K562 (cell line): ENCODE measurements at regions not wholly inside any gene's neighbourhood (a gene's known extent, or its start where the extent isn't known, plus 50 kb on each side); places are given as distances from the start of the nearest gene placed in this dataset.

ENCODE experiments used
- ATAC-seq: fragments of 200-7000 bp; cut with Tn5 transposase; 3 replicates; pipeline ENCODE4 v1.9.1; 2020; ENCODE audit warnings: moderate library complexity
- BruUV-seq: library from RNA; stranded (reverse); fragments of 400-500 nt; replicated peaks from 2 replicates; lab custom pipeline; 2021; lab: Mats Ljungman, UMichigan
- CTCF ChIA-PET: fragments of 300-600 bp; formaldehyde crosslinking; extraction: SDS; loops from one replicate; lab custom pipeline; 2021; ENCODE audit warnings: low intra/inter-chr PET ratio; lab: Yijun Ruan, JAX
- POLR2A ChIA-PET: fragments of 300-600, 350-650 bp; sonication (Branson Sonifier 250); formaldehyde crosslinking; extraction: SDS; loops from one replicate; lab custom pipeline; 2021; ENCODE audit warnings: antibody characterized with exemption, inconsistent platforms; lab: Yijun Ruan, JAX
- DNase-seq, 4 experiments: peaks; one replicate each; pipeline versions ENCODE4 v3.0.0 to v3.0.0-alpha.2; 2011 to 2018; ENCODE audit warnings: low spot score in 3 of 4, mixed read lengths in 3 of 4; ENCODE audit errors: extremely low read depth in 1 of 4
- FAIRE-seq: peaks from 2 replicates; lab custom pipeline; 2011; peaks lifted over from hg19 to GRCh38; lab: Jason Lieb, UNC
- H2AFZ ChIP-seq: 2 replicates; pipeline ENCODE4 v1.6.0; 2011; ENCODE audit warnings: low read depth, low read length, control low read depth, inconsistent platforms
- H3K27ac ChIP-seq: fragments of 200-600 bp; 3 replicates; pipeline ENCODE4 v1.8.0; 2011; ENCODE audit warnings: low read depth, mild to moderate bottlenecking, control low read depth, inconsistent platforms, low read length, moderate library complexity, mixed read lengths; ENCODE audit errors: extremely low read depth
- H3K27me3 ChIP-seq, 2 experiments: fragments of 300-600 bp in 1 of 2; 2 replicates in 1 of 2; 3 replicates in 1 of 2; pipeline versions ENCODE4 v1.6.0 to v1.8.0; 2011; ENCODE audit warnings: inconsistent platforms in 2 of 2, low read length in 2 of 2, mild to moderate bottlenecking in 1 of 2, mixed read lengths in 1 of 2, moderate library complexity in 1 of 2; ENCODE audit not compliant: control insufficient read depth in 2 of 2, insufficient read depth in 2 of 2
- H3K36me3 ChIP-seq: fragments of 300-600 bp; 3 replicates; pipeline ENCODE4 v1.8.0; 2011; ENCODE audit warnings: mild to moderate bottlenecking, low read length, inconsistent platforms; ENCODE audit not compliant: control insufficient read depth, insufficient read depth
- H3K4me1 ChIP-seq, 2 experiments: fragments of 200-600 bp in 1 of 2; replicated peaks in 1 of 2; 2 replicates in 1 of 2; 3 replicates in 1 of 2; pipeline versions ENCODE4 v1.5.1 to v1.8.0; 2011; ENCODE audit warnings: inconsistent platforms in 2 of 2, low read length in 2 of 2, mild to moderate bottlenecking in 1 of 2, mixed read lengths in 1 of 2, moderate library complexity in 1 of 2; ENCODE audit not compliant: control insufficient read depth in 2 of 2, insufficient read depth in 2 of 2
- H3K4me2 ChIP-seq: 2 replicates; pipeline ENCODE4 v1.6.1; 2011; ENCODE audit warnings: low read length, control low read depth, inconsistent platforms, mixed read lengths; ENCODE audit not compliant: insufficient read depth
- H3K4me3 ChIP-seq: fragments of 200-600 bp; sonication (generic), shearing (Covaris generic); 2 replicates; pipeline ENCODE4 v1.5.1; 2016; ENCODE audit warnings: control low read depth, inconsistent platforms
- H3K79me2 ChIP-seq: fragments of 200-600 bp; 3 replicates; pipeline ENCODE4 v1.8.0; 2011; ENCODE audit warnings: low read length, inconsistent platforms; ENCODE audit not compliant: control insufficient read depth, insufficient read depth
- H3K9ac ChIP-seq, 2 experiments: 2 replicates each; pipeline versions ENCODE4 v1.6.0 to v1.6.1; 2011; ENCODE audit warnings: low read depth in 2 of 2, low read length in 2 of 2, control low read depth in 1 of 2, inconsistent platforms in 1 of 2, mild to moderate bottlenecking in 1 of 2, mixed read lengths in 1 of 2; ENCODE audit not compliant: insufficient read depth in 1 of 2
- H3K9me1 ChIP-seq: one replicate; pipeline ENCODE4 v1.6.0; 2011; ENCODE audit warnings: inconsistent platforms, mild to moderate bottlenecking, low read length, moderate library complexity; ENCODE audit not compliant: control insufficient read depth, insufficient read depth
- H3K9me3 ChIP-seq: replicated peaks from 2 replicates; pipeline ENCODE4 v1.5.1; 2011; ENCODE audit warnings: low read depth, low read length, inconsistent platforms; ENCODE audit not compliant: control insufficient read depth, insufficient read depth
- H4K20me1 ChIP-seq: replicated peaks from 2 replicates; pipeline ENCODE4 v1.6.1; 2011; ENCODE audit warnings: low read length, inconsistent platforms, mixed read lengths; ENCODE audit not compliant: control insufficient read depth, insufficient read depth
- E2F1 ChIP-seq: sonication (generic); formaldehyde crosslinking; IDR thresholded peaks from 2 replicates; pipeline ENCODE4 v1.8.1; 2023; ENCODE audit warnings: mild to moderate bottlenecking, missing genetic modification reagents, moderate library complexity
- POLR2A ChIP-seq: fragments of 450-650 bp; conservative IDR thresholded peaks from 2 replicates; pipeline ENCODE4 v1.6.1; 2016
- SMARCC2 ChIP-seq: fragments of 450-650 bp; IDR thresholded peaks from 2 replicates; pipeline ENCODE4 v1.6.1; 2017; ENCODE audit warnings: antibody characterized with exemption, moderate library complexity, mild to moderate bottlenecking, low read depth
- ZNF324 ChIP-seq: fragments of 250-450 bp; sonication (Bioruptor Pico); IDR thresholded peaks from 2 replicates; pipeline ENCODE4 v1.4.0; 2020; ENCODE audit warnings: mild to moderate bottlenecking
- WGBS: fragments of 100-300 bp; shearing (Covaris generic); methylation state at CpG from one replicate; pipeline ENCODE4 v1.1.6; 2016; ENCODE audit warnings: low coverage, mixed read lengths; ENCODE audit not compliant: insufficient coverage; ENCODE audit errors: missing lambda C conversion rate; 5-methylcytosine and 5-hydroxymethylcytosine counted together
- in situ Hi-C: fragments of 300-500 bp; cut with MboI; formaldehyde crosslinking; loops from 4 replicates; pipeline ENCODE4 v1.15.0; 2018; ENCODE audit warnings: inconsistent platforms, mixed read lengths
- intact Hi-C: fragments of 100-400 bp; cut with micrococcal nuclease; formaldehyde crosslinking; loops from 2 replicates; pipeline ENCODE4 v1.14.2; 2022

DNA sequence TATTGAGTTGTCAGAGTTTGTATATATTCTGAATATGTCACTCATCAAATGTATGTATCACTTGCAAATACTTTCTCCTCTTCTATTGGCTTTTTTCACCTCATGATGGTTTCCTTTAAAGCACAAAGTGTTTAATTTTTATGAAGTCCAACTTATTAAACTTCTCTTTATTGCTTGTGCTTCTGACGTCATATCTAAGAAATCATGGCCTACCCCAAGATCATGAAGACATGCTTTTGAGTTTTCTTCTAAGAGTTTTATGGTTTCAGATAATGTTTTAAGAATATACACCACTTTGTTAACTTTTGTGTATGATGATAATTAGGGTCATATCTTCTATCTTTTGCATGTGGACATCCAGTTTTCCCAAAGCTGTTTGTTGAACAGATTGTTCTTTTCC lies 417.2 kb upstream of the ATP10A start (continued):
- TF ChIP-seq E2F1 (CRISPR knock-in tag) = no peak

DNA sequence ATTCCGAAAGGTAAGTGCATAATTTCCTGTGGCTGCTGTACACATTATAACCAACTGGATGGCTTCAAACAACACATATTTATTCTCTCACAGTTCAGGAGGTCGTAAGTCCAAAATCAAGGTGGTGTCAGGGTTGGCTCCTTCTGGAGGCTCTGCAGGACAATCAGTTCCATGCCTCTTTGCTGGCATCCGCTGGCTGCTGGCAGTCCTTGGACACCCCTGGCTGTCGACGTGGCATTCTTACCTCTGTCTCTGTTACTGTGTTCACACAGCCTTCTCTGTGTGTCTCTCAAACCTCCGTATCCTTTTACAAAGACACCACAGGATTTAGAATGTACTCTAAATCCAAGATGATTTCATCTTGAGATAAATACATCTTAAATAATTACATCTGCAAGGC lies 398.8 kb upstream of the ATP10A start:
- no peaks in the 10 kb centered on the region for H3K79me2 ChIP-seq
- no peak overlapping the region for H3K4me2 ChIP-seq
- H4K20me1 ChIP-seq = 0 out of 2 replicates have a peak, but pooled peaks cover 3% of the 10 kb centered on the region
- H3K36me3 ChIP-seq = no peaks in the 10 kb centered on the region
- H3K4me3 ChIP-seq = no peak overlapping the region
- no peak overlapping the region for H3K27ac ChIP-seq
- intact Hi-C loops = no loop called here
- H3K9me1 ChIP-seq = no peaks in the 10 kb centered on the region
- in situ Hi-C loops = no loop called here
- FAIRE-seq (no peak), DNase-seq (no peak), ATAC-seq (no peak)
- WGBS = 0% methylated on average over 6 of the region's 6 CpGs
- no TSS peak for BruUV-seq
- no peaks in the 10 kb centered on the region for H3K27me3 ChIP-seq
- TF ChIP-seq POLR2A (no peak), ZNF324 (CRISPR knock-in tag) (no peak), SMARCC2 (no peak)
- H3K4me1 ChIP-seq = no peaks in the 10 kb centered on the region
- H3K9me3 ChIP-seq = no peaks in the 10 kb centered on the region
- POLR2A ChIA-PET = no interaction called here
- no peak overlapping the region for H2AFZ ChIP-seq
- CTCF ChIA-PET = interaction anchor here (0.8 kb wide), 1 partner anchor 754 kb away, joined by 3 read pairs; no protein-coding TSS in a partner anchor
- H3K9ac ChIP-seq = no peak overlapping the region
